Epithelial cell of proximal tubule (primary cell): ENCODE measurements at regions not wholly inside any gene's neighbourhood (a gene's known extent, or its start where the extent isn't known, plus 50 kb on each side); places are given as distances from the start of the nearest gene placed in this dataset.

Source experiments
- DNase-seq: peaks from one replicate; pipeline ENCODE4 v3.0.0-alpha.2; 2011; ENCODE audit warnings: low read depth
- H3K4me3 ChIP-seq: 2 replicates; pipeline ENCODE4 v1.5.1; 2011; ENCODE audit warnings: low read depth, mild to moderate bottlenecking, low read length
- CTCF ChIP-seq: conservative IDR thresholded peaks from 2 replicates; pipeline ENCODE4 v1.5.1; 2012; ENCODE audit warnings: low read depth, mild to moderate bottlenecking, low read length

- DNase-seq = no peak
- TF ChIP-seq CTCF = no peak
Observed at GRCh38 chr3:82044930-82045705, 283.7 kb upstream of the GBE1 start.

DNA sequence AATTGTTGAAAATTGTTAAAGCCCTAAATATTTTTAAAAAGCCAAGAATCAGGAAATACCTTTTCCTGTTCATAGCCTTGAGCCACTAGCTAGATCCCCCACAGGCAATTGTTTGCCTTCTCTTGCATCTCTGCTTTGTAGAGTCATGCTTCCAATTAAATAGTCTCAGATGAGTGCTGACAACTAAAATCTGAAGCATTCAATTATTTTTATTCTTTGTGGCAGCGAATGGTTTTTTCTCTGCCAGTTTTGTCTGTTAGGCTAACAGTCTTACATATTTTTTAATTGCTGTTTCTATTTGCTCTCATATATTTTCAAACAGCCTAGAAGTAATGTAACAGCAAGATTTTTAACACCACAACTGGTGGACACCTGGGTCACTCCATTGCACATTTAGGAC lies 277.1 kb upstream of the GBE1 start:
- no peak for TF ChIP-seq CTCF
- no peak for DNase-seq
- no peak overlapping the region for H3K4me3 ChIP-seq

More at GRCh38 chr3:82044930-82045705, 283.7 kb upstream of the GBE1 start:
- H3K4me3 ChIP-seq = no peak overlapping the region

GRCh38 chr3:82033186-82033585 lies 271.7 kb upstream of the GBE1 start:
- TF ChIP-seq CTCF = no peak
- no peak overlapping the region for H3K4me3 ChIP-seq
- no peak for DNase-seq

DNA sequence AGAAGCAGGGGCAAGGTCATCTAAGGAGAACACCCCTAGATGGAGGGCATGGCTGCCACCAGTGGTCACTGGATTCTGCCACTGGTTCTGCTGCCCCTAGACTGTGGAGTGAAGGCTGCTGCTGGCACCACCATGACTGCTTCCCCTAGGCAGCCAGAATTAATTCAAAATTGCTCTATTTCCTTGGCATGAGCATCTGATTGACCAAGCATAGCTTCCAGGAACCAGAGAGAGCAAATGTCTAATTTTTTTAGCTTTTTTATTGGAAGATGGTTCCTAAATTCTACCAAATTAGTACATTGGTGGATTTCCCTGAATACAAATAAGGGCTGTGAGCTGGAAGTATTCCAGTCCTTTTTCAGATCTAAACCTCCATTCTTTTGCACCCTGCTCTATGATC lies 270.2 kb upstream of the GBE1 start:
- no peak overlapping the region for H3K4me3 ChIP-seq
- TF ChIP-seq CTCF = no peak
- DNase-seq = no peak

DNA sequence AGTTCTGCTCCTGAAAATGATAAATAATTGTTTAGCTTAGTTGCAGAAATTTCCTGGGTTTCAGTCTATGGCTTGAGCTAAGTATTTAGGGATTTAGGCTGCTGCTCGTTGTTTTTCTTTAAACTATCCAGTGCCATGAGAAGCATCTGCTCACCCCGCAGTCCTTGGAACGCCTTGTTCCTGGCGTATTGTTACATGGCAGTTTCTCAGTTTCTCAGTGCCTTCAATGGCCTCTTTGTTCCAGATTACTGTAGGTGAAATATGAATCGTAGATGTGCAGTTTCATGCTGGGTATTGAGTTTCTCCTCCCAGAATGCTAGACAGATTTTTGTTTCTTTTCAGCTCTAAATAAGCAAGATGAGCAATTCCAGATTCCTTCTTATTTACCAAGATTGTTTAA lies 269.5 kb upstream of the GBE1 start:
- no peak overlapping the region for H3K4me3 ChIP-seq
- no peak for TF ChIP-seq CTCF
- no peak for DNase-seq

DNA sequence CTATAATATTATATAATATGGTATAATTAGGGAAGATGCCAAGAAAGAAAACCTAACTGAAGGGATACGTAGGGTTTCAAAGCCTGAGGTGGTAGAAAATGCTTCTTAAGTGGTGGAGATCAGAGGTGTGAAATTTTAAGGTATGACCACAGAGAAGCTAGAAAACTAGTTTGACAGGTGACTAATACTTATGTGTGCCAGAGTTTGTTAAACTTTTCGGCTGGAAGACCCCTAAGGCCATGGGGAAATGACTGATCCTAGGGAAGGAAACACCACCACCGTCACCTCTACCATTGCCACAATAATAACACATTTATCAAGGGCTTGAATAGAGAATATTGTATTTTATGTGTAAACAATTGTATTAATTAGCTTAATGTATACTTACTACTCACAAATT lies 261.4 kb upstream of the GBE1 start:
- DNase-seq = no peak
- no peak overlapping the region for H3K4me3 ChIP-seq
- TF ChIP-seq CTCF = no peak

GRCh38 chr3:82020282-82020681 lies 258.8 kb upstream of the GBE1 start:
- DNase-seq = no peak
- TF ChIP-seq CTCF = no peak

More at GRCh38 chr3:82020282-82020681, 258.8 kb upstream of the GBE1 start:
- H3K4me3 ChIP-seq = no peak overlapping the region
